Cardiac muscle cell (in vitro differentiated cells and primary cell): ENCODE measurements at regions not wholly inside any gene's neighbourhood (a gene's known extent, or its start where the extent isn't known, plus 50 kb on each side); places are given as distances from the start of the nearest gene placed in this dataset.

ENCODE experiments used
- DNase-seq, 2 donors: peaks; one replicate each; pipeline versions ENCODE4 v3.0.0 to v3.0.0-alpha.2; 2010 to 2017; ENCODE audit warnings: low read depth in 1 of 2, low spot score in 1 of 2
- H3K27ac ChIP-seq: fragments of 200-600 bp; sonication (generic); 2 replicates; pipeline ENCODE4 v1.5.1; 2016
- H3K27me3 ChIP-seq: fragments of 200-600 bp; sonication (generic); 2 replicates; pipeline ENCODE4 v1.6.0; 2016; ENCODE audit warnings: control low read depth
- H3K36me3 ChIP-seq: fragments of 200-600 bp; sonication (generic); 2 replicates; pipeline ENCODE4 v1.5.1; 2016; ENCODE audit warnings: control low read depth
- H3K4me1 ChIP-seq: fragments of 200-600 bp; sonication (generic); 2 replicates; pipeline ENCODE4 v1.8.1; 2017; ENCODE audit warnings: low read depth, mild to moderate bottlenecking, mixed run types
- H3K4me3 ChIP-seq: fragments of 200-600 bp; sonication (generic); 2 replicates; pipeline ENCODE4 v1.5.1; 2016; ENCODE audit warnings: mild to moderate bottlenecking
- H3K9me3 ChIP-seq: fragments of 200-600 bp; sonication (generic); 2 replicates; pipeline ENCODE4 v1.5.1; 2017; ENCODE audit warnings: low read depth, mild to moderate bottlenecking, control low read depth
- CTCF ChIP-seq: IDR thresholded peaks from 2 replicates; pipeline ENCODE4 v1.5.1; 2012; ENCODE audit warnings: low read depth, mild to moderate bottlenecking, low read length

- DNase-seq, result peak in 1 of 2 donors; percentile 53
- no peaks in the 10 kb centered on the region for H3K27me3 ChIP-seq
- TF ChIP-seq CTCF, result no peak
- H3K27ac ChIP-seq, result no peak overlapping the region
- no peaks in the 10 kb centered on the region for H3K9me3 ChIP-seq
- H3K4me3 ChIP-seq, result no peak overlapping the region
- H3K36me3 ChIP-seq, result no peaks in the 10 kb centered on the region
- no peaks in the 10 kb centered on the region for H3K4me1 ChIP-seq
Observed at GRCh38 chr12:88944397-88944796, 364.1 kb upstream of the KITLG start.

- no peaks in the 10 kb centered on the region for H3K27me3 ChIP-seq
- H3K36me3 ChIP-seq, result no peaks in the 10 kb centered on the region
- TF ChIP-seq CTCF, result no peak
- H3K4me1 ChIP-seq, result no peaks in the 10 kb centered on the region
- H3K4me3 ChIP-seq, result no peak overlapping the region
- H3K27ac ChIP-seq, result no peak overlapping the region
- DNase-seq, result no peak
- no peaks in the 10 kb centered on the region for H3K9me3 ChIP-seq
Observed at GRCh38 chr12:88940854-88941253, 360.6 kb upstream of the KITLG start.

- DNase-seq, result no peak
- no peak for TF ChIP-seq CTCF
- Histone ChIP-seq H3K4me1 (peaks cover 18% of the 10 kb centered on the region), H3K36me3 (no peaks in the 10 kb centered on the region), H3K27me3 (no peaks in the 10 kb centered on the region), H3K4me3 (no peak overlapping the region), H3K9me3 (no peaks in the 10 kb centered on the region), H3K27ac (no peak overlapping the region)
Observed at GRCh38 chr12:88935856-88936255, 355.6 kb upstream of the KITLG start.

- TF ChIP-seq CTCF, result no peak
- Histone ChIP-seq H3K27me3 (no peaks in the 10 kb centered on the region), H3K4me1 (peaks cover 20% of the 10 kb centered on the region), H3K4me3 (no peak overlapping the region), H3K36me3 (no peaks in the 10 kb centered on the region), H3K27ac (no peak overlapping the region), H3K9me3 (no peaks in the 10 kb centered on the region)
- no peak for DNase-seq
Observed at GRCh38 chr12:88934163-88934747, 354.0 kb upstream of the KITLG start.

GRCh38 chr12:88932457-88932856 lies 352.2 kb upstream of the KITLG start:
- H3K9me3 ChIP-seq, result no peaks in the 10 kb centered on the region
- no peak overlapping the region for H3K4me3 ChIP-seq
- no peaks in the 10 kb centered on the region for H3K27me3 ChIP-seq
- DNase-seq, result no peak
- no peak overlapping the region for H3K27ac ChIP-seq
- peaks cover 20% of the 10 kb centered on the region for H3K4me1 ChIP-seq
- TF ChIP-seq CTCF, result no peak
- no peaks in the 10 kb centered on the region for H3K36me3 ChIP-seq

- Histone ChIP-seq H3K27me3 (no peaks in the 10 kb centered on the region), H3K4me1 (peaks cover 20% of the 10 kb centered on the region), H3K4me3 (no peak overlapping the region), H3K27ac (no peak overlapping the region), H3K36me3 (no peaks in the 10 kb centered on the region), H3K9me3 (no peaks in the 10 kb centered on the region)
- DNase-seq, result no peak
- TF ChIP-seq CTCF, result no peak
Observed at GRCh38 chr12:88931598-88931997, 351.3 kb upstream of the KITLG start.
